ENCODE measurements at regions not wholly inside any gene's neighbourhood (a gene's known extent, or its start where the extent isn't known, plus 50 kb on each side); places are given as distances from the start of the nearest gene placed in this dataset.
"Not testable (repeated sequence)": the region's sequence is repeated elsewhere in the genome, so short reads cannot be mapped to it uniquely, and the experiment has no call there.

DNA sequence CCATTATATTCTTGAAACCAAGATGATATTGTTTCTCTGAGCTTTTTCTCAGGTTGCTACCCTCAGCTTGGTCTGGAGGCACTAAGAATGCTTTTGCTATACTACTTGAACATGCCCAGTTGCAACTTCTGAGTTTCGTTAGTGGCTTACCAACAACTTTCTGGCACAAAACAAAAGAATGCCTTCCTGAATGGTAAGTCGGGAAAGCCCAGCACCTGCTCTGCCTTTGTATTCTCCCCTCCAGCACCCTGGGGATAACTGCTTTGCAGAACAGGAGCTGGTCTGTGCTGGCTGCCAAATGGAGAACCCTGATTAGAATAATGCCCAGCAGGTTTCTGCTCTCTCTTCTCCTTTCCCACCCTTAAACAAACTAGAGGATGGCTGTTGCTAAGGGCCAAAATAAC is 149.3 kb downstream of the TGFB2 start:
- no peak for DNase-seq (ENCODE audit: low spot score)

DNA sequence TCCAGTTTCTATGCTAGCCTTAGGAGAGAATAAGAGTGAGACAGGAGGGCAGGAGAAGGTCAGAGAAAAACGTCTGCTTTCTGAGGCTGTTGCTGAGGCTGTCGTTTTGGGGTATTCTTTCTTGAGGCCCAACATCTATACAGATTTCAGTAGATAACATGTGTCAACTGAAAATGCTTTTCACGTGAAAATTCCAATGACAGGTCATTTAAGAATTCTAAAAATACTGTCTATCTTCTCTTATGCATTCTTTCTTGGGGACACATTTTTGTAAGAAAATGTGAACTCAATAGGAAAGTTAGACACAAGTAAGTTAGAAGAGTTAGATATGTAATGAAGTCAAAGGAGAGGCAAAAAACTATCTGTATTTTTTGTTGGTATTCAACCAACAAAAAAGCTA is 150.8 kb downstream of the TGFB2 start:
- DNase-seq (ENCODE audit: low spot score) = no peak

GRCh38 chr1:218496561-218496960 is 151.4 kb downstream of the TGFB2 start:
- no peak for DNase-seq (ENCODE audit: low spot score)

- DNase-seq (ENCODE audit: low spot score) = no peak
These were observed 153.2 kb downstream of the TGFB2 start for GRCh38 chr1:218498056-218498938.

DNA sequence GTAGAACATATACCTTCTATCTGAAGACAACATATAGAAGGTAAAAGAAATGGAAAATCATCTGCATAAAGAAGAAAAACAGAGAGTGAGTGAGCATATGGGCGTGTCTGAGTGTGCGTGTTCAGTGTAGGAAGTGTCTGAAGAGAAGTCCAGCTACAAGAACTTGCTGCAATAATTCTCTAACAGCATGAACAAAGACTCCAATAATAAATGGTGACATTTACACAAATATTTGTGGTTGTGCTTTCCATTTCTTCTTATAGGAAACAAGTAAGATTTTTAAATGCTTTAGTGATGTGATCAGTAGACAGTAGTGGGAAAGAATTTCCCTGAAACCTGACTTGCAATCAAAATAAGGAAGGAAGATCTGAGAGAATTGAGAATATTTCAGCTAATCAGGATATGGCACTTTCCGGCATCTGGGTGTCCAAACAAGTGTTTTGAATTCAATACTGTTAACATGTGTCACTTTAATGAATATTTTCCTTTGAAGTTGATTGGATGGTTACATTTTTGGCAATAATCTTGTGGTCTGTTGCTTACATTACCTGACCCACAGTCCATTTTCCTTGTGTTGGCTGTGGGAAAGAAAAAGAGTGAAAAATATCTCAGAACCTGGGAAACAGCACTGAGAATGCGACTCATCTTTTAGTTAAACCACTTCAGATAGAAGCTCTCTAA is 154.0 kb downstream of the TGFB2 start:
- DNase-seq (ENCODE audit: low spot score) = no peak

DNA sequence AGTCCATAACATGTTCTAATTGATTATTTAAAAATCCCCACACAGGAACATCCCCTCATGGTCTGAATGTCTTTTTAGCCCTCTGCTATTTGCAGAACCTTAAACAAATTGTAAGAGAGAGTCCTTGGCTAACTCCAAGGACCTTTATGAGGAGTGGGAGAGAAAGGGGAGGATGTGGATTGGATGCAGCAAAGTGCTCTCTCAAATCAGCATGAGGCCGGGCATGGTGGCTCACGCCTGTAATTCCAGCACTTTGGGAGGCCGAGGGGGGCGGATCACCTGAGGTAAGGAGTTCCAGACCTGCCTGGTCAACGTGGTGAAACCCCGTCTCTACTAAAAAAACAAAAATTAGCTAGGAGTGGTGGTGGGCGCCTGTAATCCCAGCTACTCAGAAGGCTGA is 154.8 kb downstream of the TGFB2 start:
- no peak for DNase-seq (ENCODE audit: low spot score)

- no peak for DNase-seq (ENCODE audit: low spot score)
These were observed 156.0 kb downstream of the TGFB2 start for GRCh38 chr1:218501161-218501560.

GRCh38 chr1:218502383-218502782 is 157.2 kb downstream of the TGFB2 start:
- DNase-seq (ENCODE audit: low spot score) = no peak

- DNase-seq (ENCODE audit: low spot score) = no peak
These were observed 158.0 kb downstream of the TGFB2 start for GRCh38 chr1:218503102-218503501.

GRCh38 chr1:218507355-218508002 is 162.3 kb downstream of the TGFB2 start:
- DNase-seq (ENCODE audit: low spot score) = no peak

- DNase-seq (ENCODE audit: low spot score) = no peak
These were observed 165.1 kb downstream of the TGFB2 start for GRCh38 chr1:218510153-218510772.

DNA sequence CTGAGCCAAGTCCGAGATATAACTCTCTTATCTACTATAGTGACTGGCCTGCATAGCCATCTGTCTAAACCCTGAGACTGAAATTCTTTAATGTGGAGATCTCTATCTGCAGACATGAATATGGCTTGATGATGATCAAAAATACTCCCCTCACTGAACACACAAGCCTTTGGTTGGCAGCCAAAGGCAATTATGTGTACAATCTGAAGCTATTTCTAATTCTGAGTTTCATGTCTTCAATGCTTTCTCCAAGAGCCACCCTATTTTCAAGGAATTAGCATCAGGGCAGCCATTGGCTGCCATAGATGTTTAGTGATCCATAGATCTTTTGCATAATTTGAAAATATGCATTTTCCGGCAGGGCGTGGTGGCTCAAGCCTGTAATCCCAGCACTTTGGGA is 168.2 kb downstream of the TGFB2 start:
- no peak for DNase-seq (ENCODE audit: low spot score)

DNA sequence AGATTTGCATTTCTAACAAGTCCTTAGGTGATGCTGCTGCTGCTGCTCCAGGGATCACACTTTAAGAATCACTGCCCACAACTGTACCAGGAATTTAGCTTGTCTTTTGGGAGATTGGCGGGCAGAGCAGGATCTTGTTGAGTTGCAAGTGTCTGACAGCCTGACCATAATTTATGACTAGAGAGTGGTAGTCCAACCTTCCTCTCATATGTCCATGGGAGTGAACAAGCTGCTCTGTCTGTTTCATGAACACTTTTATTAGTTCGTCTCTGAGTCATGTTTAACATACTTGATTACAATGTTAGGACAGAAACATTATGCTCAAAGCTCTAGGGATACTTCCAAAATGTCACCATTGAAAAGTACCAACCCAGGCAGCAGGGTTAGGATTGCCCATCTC is 169.6 kb downstream of the TGFB2 start:
- no peak for DNase-seq (ENCODE audit: low spot score)

- DNase-seq (ENCODE audit: low spot score) = no peak
These were observed 171.4 kb downstream of the TGFB2 start for GRCh38 chr1:218516526-218516925.

DNA sequence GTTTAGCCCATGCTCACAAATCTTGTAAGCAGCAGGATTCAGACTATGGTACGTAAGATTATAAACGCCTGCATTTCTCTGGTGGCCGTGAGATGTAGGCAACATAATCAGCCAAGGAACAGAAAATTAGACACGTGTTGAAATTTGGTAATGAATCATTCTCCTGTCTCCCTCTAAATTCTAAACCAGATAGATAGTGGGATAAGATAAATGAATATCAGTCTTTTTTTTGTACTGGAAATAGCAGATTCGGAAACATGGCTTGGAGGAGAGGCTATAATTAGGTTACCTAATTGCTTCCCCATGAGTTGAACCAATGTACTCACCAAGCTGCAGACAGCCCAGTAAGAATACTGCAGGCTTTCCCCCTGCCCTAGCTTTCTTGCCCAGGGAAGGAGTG is 172.3 kb downstream of the TGFB2 start:
- DNase-seq (ENCODE audit: low spot score) = no peak

GRCh38 chr1:218518216-218518740 is 173.1 kb downstream of the TGFB2 start:
- DNase-seq (ENCODE audit: low spot score) = no peak

DNA sequence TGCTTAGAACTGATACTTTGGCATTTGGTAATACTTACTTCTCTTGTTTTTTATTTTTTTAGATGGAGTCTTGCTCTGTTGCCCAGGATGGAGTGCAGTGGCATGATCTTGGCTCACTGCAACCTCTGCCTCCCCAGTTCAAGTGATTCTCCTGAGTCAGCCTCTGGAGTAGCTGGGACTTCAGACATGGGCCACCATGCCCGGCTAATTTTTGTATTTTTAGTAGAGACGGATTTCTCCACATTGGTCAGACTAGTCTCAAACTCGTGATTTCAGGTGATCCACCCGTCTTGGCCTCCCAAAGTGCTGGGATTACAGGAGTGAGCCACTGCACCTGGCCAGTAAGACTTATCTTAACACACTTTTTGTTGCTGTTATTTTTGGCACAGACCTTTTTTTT is 175.5 kb downstream of the TGFB2 start:
- DNase-seq (ENCODE audit: low spot score) = not testable (repeated sequence)

DNA sequence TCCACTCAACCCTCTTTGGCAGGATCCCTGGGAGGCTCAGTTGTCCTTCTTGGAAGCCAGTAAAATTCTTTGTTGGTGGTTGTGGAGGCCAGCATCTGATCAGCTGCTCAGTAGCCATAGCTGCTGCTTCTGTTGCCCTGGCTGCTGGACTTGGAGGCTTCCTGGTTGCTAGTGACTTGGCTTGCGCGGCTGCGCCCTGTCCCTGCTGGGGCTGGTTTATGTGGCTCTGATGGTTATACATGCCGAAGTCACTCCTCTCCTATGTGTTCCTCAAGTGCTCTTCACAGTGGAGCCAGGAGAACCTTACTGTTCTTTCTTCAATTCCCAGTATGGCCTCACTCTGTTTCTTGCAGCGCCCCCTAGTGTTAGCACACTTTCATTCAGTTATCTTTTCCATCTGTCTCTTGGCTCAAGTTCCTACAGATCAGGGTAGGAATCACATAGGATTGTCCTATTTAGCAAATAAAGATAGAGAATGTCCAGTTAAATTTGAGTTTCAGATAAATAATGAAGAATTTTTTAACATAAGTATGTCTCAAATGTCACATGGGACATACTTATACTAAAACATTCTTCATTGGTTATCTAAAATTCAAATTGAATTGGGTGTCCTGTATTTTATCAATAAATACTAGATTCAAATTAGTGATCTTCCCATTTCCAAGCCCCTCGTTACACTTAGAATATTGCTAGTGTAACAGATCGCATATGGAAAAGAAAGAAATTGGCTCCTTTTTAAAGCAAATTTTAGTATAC is 176.5 kb downstream of the TGFB2 start:
- no peak for DNase-seq (ENCODE audit: low spot score)

DNA sequence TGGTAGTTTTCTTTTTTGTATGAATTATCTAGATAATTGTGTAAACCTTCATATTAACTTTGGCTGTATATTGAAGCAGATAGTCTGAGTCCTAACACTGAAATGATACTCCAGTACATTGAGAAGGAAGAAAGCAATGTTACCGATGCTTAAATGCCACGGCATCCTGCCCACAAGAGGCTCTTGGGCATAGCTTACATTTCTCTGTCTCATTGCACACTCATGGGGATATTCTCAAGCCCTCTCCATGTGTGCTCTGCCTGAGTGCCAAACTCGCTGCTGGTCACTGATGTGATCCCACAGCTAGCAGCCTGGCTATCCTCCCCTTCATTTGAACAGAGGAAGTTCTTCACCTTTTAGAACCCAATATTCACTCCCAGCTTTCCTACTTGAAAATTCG is 179.4 kb downstream of the TGFB2 start:
- no peak for DNase-seq (ENCODE audit: low spot score)

- DNase-seq (ENCODE audit: low spot score) = no peak
These were observed 179.9 kb downstream of the TGFB2 start for GRCh38 chr1:218525031-218525430.

DNA sequence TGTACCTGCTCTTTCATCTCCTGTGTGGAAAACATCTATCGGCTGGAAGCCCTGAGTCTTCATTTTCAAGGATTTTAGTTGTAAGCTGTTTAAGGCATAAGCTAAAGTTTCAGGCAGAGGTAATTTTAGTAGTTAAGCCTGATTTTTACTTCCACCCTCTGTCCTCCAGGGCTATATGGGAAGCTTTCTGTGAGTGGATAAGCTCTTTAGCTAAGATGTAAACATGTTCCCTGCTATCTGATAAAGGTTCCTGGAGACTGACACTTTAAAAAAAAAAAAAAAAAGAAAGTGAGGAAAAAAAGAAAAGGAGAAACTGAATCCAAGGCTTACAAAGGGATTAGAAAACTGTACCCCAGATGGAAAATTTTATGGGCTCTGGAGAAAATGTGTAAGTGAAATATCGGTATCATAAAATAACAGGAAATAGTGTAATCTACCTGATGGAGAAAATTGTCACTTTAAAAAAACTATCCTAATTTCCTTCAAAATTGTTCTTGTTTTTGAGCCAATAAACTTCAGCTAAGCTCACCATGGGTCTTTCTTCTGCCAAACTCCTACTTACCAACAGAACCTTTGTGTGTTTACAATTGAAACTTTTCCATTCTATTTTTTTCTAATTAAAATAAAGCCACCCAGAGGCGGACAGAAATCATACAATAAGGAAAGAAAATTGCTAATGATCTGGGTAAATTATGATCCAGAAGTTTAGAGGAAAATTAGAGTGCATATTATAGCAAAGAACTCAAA is 180.5 kb downstream of the TGFB2 start:
- no peak for DNase-seq (ENCODE audit: low spot score)
